H9 (cell line): ENCODE measurements at regions not wholly inside any gene's neighbourhood (a gene's known extent, or its start where the extent isn't known, plus 50 kb on each side); places are given as distances from the start of the nearest gene placed in this dataset.

Experiments
- DNase-seq: peaks from one replicate; pipeline ENCODE4 v3.0.0-alpha.2; 2017
- H2AFZ ChIP-seq: one replicate; pipeline ENCODE4 v1.6.1; 2013; ENCODE audit warnings: mild to moderate bottlenecking, low read length, control low read depth, moderate library complexity
- H2AK5ac ChIP-seq: 2 replicates; pipeline ENCODE4 v1.6.1; 2013; ENCODE audit warnings: low read length, control low read depth, mixed read lengths; ENCODE audit not compliant: insufficient read length
- H2BK120ac ChIP-seq: one replicate; pipeline ENCODE4 v1.6.1; 2013; ENCODE audit warnings: low read depth, mild to moderate bottlenecking, low read length, control low read depth, inconsistent platforms; ENCODE audit not compliant: poor library complexity, severe bottlenecking
- H2BK12ac ChIP-seq: 2 replicates; pipeline ENCODE4 v1.6.1; 2013; ENCODE audit warnings: low read length, control low read depth, mixed read lengths, low read depth; ENCODE audit not compliant: insufficient read length
- H2BK15ac ChIP-seq: 2 replicates; pipeline ENCODE4 v1.6.1; 2013; ENCODE audit warnings: low read depth, low read length, control low read depth
- H2BK20ac ChIP-seq: one replicate; pipeline ENCODE4 v1.6.1; 2013; ENCODE audit warnings: low read depth, mild to moderate bottlenecking, low read length, control low read depth, inconsistent platforms; ENCODE audit not compliant: poor library complexity, severe bottlenecking
- H2BK5ac ChIP-seq: 2 replicates; pipeline ENCODE4 v1.6.1; 2013; ENCODE audit warnings: low read length, control low read depth, mixed read lengths; ENCODE audit not compliant: insufficient read length
- H3K14ac ChIP-seq: 2 replicates; pipeline ENCODE4 v1.6.1; 2013; ENCODE audit warnings: low read length, control low read depth; ENCODE audit not compliant: insufficient read depth
- H3K18ac ChIP-seq: 2 replicates; pipeline ENCODE4 v1.6.1; 2013; ENCODE audit warnings: low read depth, mild to moderate bottlenecking, mixed read lengths, low read length, control low read depth; ENCODE audit not compliant: insufficient read length
- H3K23ac ChIP-seq: 2 replicates; pipeline ENCODE4 v1.6.1; 2013; ENCODE audit warnings: low read length, control low read depth, mixed read lengths, low read depth; ENCODE audit not compliant: insufficient read length
- H3K23me2 ChIP-seq: 2 replicates; pipeline ENCODE4 v1.6.1; 2013; ENCODE audit warnings: low read depth, mild to moderate bottlenecking, mixed read lengths, low read length, control low read depth; ENCODE audit not compliant: insufficient read length, poor library complexity, severe bottlenecking
- H3K27ac ChIP-seq: 2 replicates; pipeline ENCODE4 v1.5.1; 2013; ENCODE audit warnings: low read length, control low read depth, mixed read lengths, low read depth; ENCODE audit not compliant: insufficient read length
- H3K27me3 ChIP-seq: 2 replicates; pipeline ENCODE4 v1.6.1; 2013; ENCODE audit warnings: low read length, control low read depth, inconsistent platforms; ENCODE audit not compliant: insufficient read depth
- H3K4ac ChIP-seq: 2 replicates; pipeline ENCODE4 v1.6.1; 2013; ENCODE audit warnings: low read depth, mild to moderate bottlenecking, control low read depth, inconsistent platforms, low read length, moderate library complexity
- H3K4me1 ChIP-seq: 2 replicates; pipeline ENCODE4 v1.6.1; 2013; ENCODE audit warnings: low read length, control low read depth, inconsistent platforms; ENCODE audit not compliant: insufficient read depth
- H3K4me2 ChIP-seq: 2 replicates; pipeline ENCODE4 v1.6.1; 2013; ENCODE audit warnings: low read length, control low read depth, mixed read lengths; ENCODE audit not compliant: insufficient read length, insufficient read depth
- H3K56ac ChIP-seq: 2 replicates; pipeline ENCODE4 v1.6.1; 2013; ENCODE audit warnings: low read depth, mild to moderate bottlenecking, mixed read lengths, low read length, control low read depth; ENCODE audit not compliant: insufficient read length
- H3K79me1 ChIP-seq: 2 replicates; pipeline ENCODE4 v1.6.1; 2013; ENCODE audit warnings: low read depth, mild to moderate bottlenecking, moderate library complexity, low read length, control low read depth, inconsistent platforms; ENCODE audit not compliant: insufficient read depth, poor library complexity, severe bottlenecking
- H3K79me2 ChIP-seq: 2 replicates; pipeline ENCODE4 v1.6.1; 2013; ENCODE audit warnings: low read length, control low read depth, inconsistent platforms; ENCODE audit not compliant: insufficient read depth
- H3K9ac ChIP-seq: 2 replicates; pipeline ENCODE4 v1.6.1; 2013; ENCODE audit warnings: low read length, control low read depth, mixed read lengths; ENCODE audit not compliant: insufficient read length; ENCODE audit errors: extremely low read depth
- H3K9me3 ChIP-seq: one replicate; pipeline ENCODE4 v1.6.1; 2013; ENCODE audit warnings: low read depth, low read length, inconsistent platforms; ENCODE audit not compliant: control insufficient read depth
- H3T11ph ChIP-seq: one replicate; pipeline ENCODE4 v1.6.1; 2013; ENCODE audit warnings: mild to moderate bottlenecking, low read length, control low read depth, inconsistent platforms
- H4K20me1 ChIP-seq: one replicate; pipeline ENCODE4 v1.6.1; 2013; ENCODE audit not compliant: control insufficient read depth, insufficient read length, insufficient read depth
- H4K5ac ChIP-seq: 2 replicates; pipeline ENCODE4 v1.6.1; 2013; ENCODE audit warnings: low read depth, mild to moderate bottlenecking, mixed read lengths, low read length, control low read depth; ENCODE audit not compliant: insufficient read length
- H4K8ac ChIP-seq: replicated peaks from 2 replicates; pipeline ENCODE4 v1.6.1; 2013; ENCODE audit warnings: low read length, control low read depth, mixed read lengths, low read depth; ENCODE audit not compliant: insufficient read length
- H4K91ac ChIP-seq: 2 replicates; pipeline ENCODE4 v1.6.1; 2013; ENCODE audit warnings: low read depth, mild to moderate bottlenecking, moderate library complexity, mixed read lengths, low read length, control low read depth; ENCODE audit not compliant: insufficient read length
- H3K27ac Mint-ChIP-seq, 3 experiments: 2 replicates in 2 of 3; 3 replicates in 1 of 3; pipeline ENCODE4 v1.8.0; 2020 to 2021; ENCODE audit warnings: mixed read lengths in 3 of 3, mild to moderate bottlenecking in 1 of 3, moderate library complexity in 1 of 3
- H3K27me3 Mint-ChIP-seq: 2 replicates; pipeline ENCODE4 v1.8.0; 2021; ENCODE audit warnings: low read depth, mild to moderate bottlenecking, moderate library complexity, mixed read lengths
- H3K36me3 Mint-ChIP-seq, 3 experiments: 2 replicates in 2 of 3; 3 replicates in 1 of 3; pipeline ENCODE4 v1.8.0; 2020 to 2021; ENCODE audit warnings: low read depth in 3 of 3, mixed read lengths in 3 of 3; ENCODE audit not compliant: insufficient read depth in 1 of 3
- H3K4me1 Mint-ChIP-seq, 2 experiments: 2 replicates each; pipeline ENCODE4 v1.8.0; 2020; ENCODE audit warnings: mixed read lengths in 2 of 2
- H3K4me3 Mint-ChIP-seq, 2 experiments: 2 replicates in 1 of 2; 3 replicates in 1 of 2; pipeline ENCODE4 v1.8.0; 2020 to 2021; ENCODE audit warnings: mild to moderate bottlenecking in 2 of 2, mixed read lengths in 2 of 2, moderate library complexity in 1 of 2
- H3K9me3 Mint-ChIP-seq, 2 experiments: 2 replicates in 1 of 2; 3 replicates in 1 of 2; pipeline ENCODE4 v1.8.0; 2020; ENCODE audit warnings: mild to moderate bottlenecking in 2 of 2, mixed read lengths in 2 of 2, moderate library complexity in 1 of 2
- WGBS: extraction: QIAGEN DNeasy Blood & Tissue Kit; methylation state at CpG from one replicate; pipeline ENCODE4 v1.1.7; 2013; ENCODE audit warnings: missing lambda C conversion rate, low lambda C conversion rate, mixed read lengths; ENCODE audit not compliant: insufficient read length; ENCODE audit errors: extremely low coverage; 5-methylcytosine and 5-hydroxymethylcytosine counted together
- TF ChIP-seq, protein P1 (sequence below): fragments of 200-600 bp; sonication (generic); conservative IDR thresholded peaks from 3 replicates; pipeline ENCODE4 v1.8.0; 2021; ENCODE audit warnings: antibody characterized with exemption, mild to moderate bottlenecking

- no peaks in the 10 kb centered on the region for H3K4me1 Mint-ChIP-seq
- WGBS, result 100% methylated on average over 1 of the region's 13 CpGs
Measured at GRCh38 chr2:122273785-122274419, 518.5 kb downstream of the TSN start.

More at GRCh38 chr2:122273785-122274419, 518.5 kb downstream of the TSN start:
- Histone ChIP-seq H2BK120ac (no peak overlapping the region), H2AK5ac (no peak overlapping the region), H3K18ac (no peak overlapping the region), H3K4me1 (no peaks in the 10 kb centered on the region), H3K79me1 (no peaks in the 10 kb centered on the region), H3K9me3 (no peaks in the 10 kb centered on the region), H3K9ac (no peak overlapping the region), H3K23me2 (no peaks in the 10 kb centered on the region), H4K91ac (no peak overlapping the region), H2BK15ac (no peak overlapping the region), H3K23ac (no peak overlapping the region), H4K20me1 (no peaks in the 10 kb centered on the region), H3K4me2 (no peak overlapping the region), H4K5ac (no peak overlapping the region), H2BK20ac (no peak overlapping the region), H2AFZ (no peak overlapping the region), H4K8ac (no peak overlapping the region), H3K14ac (no peak overlapping the region), H3K56ac (no peak overlapping the region), H3K27me3 (no peaks in the 10 kb centered on the region), H3K79me2 (no peaks in the 10 kb centered on the region), H2BK5ac (no peak overlapping the region), H3K27ac (no peak overlapping the region), H3T11ph (no peak overlapping the region), H2BK12ac (no peak overlapping the region), H3K4ac (no peak overlapping the region)
- TF ChIP-seq, protein P1, sequence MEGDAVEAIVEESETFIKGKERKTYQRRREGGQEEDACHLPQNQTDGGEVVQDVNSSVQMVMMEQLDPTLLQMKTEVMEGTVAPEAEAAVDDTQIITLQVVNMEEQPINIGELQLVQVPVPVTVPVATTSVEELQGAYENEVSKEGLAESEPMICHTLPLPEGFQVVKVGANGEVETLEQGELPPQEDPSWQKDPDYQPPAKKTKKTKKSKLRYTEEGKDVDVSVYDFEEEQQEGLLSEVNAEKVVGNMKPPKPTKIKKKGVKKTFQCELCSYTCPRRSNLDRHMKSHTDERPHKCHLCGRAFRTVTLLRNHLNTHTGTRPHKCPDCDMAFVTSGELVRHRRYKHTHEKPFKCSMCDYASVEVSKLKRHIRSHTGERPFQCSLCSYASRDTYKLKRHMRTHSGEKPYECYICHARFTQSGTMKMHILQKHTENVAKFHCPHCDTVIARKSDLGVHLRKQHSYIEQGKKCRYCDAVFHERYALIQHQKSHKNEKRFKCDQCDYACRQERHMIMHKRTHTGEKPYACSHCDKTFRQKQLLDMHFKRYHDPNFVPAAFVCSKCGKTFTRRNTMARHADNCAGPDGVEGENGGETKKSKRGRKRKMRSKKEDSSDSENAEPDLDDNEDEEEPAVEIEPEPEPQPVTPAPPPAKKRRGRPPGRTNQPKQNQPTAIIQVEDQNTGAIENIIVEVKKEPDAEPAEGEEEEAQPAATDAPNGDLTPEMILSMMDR, result no peak
- no peak overlapping the region; a peak in 1 of 7 replicates for H3K27ac Mint-ChIP-seq
- H3K36me3 Mint-ChIP-seq, result no peaks in the 10 kb centered on the region
- H3K27me3 Mint-ChIP-seq, result no peaks in the 10 kb centered on the region
- no peak for DNase-seq
- H3K4me3 Mint-ChIP-seq, result no peak overlapping the region
- H3K9me3 Mint-ChIP-seq, result peaks cover 0 to 2% of the 10 kb centered on the region in 2 experiments; a peak in 1 of 5 replicates
